ENCODE measurements at regions not wholly inside any gene's neighbourhood (a gene's known extent, or its start where the extent isn't known, plus 50 kb on each side); places are given as distances from the start of the nearest gene placed in this dataset.
A peak's percentile ranks its signal among the peaks of the same experiment; 100 is the strongest.

DNA sequence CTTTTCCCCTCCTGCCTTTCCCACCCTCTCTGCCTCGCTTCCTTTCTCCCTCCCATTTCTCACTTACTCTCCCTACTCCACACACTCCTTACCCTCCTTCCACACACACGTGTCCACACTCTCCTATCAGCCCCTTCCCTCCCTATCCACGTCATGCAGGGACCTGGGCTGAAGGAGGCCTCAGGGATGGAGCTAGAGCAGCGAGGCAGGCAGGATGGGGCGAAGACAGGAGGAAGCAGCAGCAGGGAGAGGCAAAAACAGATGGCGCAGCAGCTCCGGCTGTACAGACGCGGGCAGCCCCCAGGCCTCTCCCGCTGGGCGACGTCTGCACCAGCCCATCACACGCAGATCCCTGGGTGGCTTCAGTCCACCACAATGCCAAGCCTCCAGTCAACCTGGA, 97.9 kb downstream of the SPATA19 start (continued):
- TF ChIP-seq, protein P1, sequence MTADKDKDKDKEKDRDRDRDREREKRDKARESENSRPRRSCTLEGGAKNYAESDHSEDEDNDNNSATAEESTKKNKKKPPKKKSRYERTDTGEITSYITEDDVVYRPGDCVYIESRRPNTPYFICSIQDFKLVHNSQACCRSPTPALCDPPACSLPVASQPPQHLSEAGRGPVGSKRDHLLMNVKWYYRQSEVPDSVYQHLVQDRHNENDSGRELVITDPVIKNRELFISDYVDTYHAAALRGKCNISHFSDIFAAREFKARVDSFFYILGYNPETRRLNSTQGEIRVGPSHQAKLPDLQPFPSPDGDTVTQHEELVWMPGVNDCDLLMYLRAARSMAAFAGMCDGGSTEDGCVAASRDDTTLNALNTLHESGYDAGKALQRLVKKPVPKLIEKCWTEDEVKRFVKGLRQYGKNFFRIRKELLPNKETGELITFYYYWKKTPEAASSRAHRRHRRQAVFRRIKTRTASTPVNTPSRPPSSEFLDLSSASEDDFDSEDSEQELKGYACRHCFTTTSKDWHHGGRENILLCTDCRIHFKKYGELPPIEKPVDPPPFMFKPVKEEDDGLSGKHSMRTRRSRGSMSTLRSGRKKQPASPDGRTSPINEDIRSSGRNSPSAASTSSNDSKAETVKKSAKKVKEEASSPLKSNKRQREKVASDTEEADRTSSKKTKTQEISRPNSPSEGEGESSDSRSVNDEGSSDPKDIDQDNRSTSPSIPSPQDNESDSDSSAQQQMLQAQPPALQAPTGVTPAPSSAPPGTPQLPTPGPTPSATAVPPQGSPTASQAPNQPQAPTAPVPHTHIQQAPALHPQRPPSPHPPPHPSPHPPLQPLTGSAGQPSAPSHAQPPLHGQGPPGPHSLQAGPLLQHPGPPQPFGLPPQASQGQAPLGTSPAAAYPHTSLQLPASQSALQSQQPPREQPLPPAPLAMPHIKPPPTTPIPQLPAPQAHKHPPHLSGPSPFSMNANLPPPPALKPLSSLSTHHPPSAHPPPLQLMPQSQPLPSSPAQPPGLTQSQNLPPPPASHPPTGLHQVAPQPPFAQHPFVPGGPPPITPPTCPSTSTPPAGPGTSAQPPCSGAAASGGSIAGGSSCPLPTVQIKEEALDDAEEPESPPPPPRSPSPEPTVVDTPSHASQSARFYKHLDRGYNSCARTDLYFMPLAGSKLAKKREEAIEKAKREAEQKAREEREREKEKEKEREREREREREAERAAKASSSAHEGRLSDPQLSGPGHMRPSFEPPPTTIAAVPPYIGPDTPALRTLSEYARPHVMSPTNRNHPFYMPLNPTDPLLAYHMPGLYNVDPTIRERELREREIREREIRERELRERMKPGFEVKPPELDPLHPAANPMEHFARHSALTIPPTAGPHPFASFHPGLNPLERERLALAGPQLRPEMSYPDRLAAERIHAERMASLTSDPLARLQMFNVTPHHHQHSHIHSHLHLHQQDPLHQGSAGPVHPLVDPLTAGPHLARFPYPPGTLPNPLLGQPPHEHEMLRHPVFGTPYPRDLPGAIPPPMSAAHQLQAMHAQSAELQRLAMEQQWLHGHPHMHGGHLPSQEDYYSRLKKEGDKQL (CRISPR knock-in tag; IDR thresholded peaks at IDR 0.05; ENCODE audit: borderline replicate concordance): no peak
- no peak for TF ChIP-seq ZNF197 (CRISPR knock-in tag; IDR thresholded peaks at IDR 0.05; ENCODE audit: low read depth)

DNA sequence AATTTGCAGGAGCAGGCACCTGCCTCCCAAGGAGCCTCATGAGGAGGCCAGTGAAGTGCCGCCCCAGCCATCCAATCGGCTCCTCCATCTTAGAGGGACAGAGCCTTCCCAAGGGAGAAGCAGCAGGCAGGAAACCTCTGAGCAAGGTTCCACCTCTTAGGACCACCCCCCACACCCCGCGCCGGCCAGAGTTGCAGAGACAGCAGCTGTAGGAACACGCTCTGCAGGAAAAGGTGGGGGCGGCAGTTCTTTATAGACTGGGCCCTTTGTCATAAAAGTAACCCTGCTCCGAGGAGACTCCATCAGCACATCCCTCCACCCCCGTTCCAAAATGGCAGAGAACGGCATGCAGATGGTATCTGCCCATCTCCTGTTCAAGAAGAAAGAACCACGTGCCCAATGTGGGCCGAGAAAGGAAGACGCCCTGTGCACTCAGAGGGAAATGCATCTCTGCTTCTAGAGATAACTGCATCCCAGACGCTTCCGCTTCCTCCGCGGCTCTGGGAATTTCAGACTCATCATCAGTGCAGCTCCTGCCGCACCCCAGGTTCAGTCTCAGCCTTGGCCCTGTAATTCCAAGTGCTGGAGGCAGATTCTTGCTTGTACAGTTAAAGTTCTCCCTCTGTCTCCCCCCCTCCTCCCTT, 98.5 kb downstream of the SPATA19 start:
- 0% methylated on average over 18 of the region's 18 CpGs for WGBS (ENCODE audit: insufficient coverage, low coverage, missing lambda C conversion rate)
- H2AFZ ChIP-seq (ENCODE audit: low read depth, low read length): no peak overlapping the region
- no peaks in the 10 kb centered on the region for H3K4me1 ChIP-seq (replicated peaks in 1 of 2; ENCODE audit: control insufficient read depth in 2 of 2, insufficient read depth in 2 of 2, low read length in 2 of 2)
- intact Hi-C loops (cut with micrococcal nuclease) (no loop called here), in situ Hi-C loops (cut with MboI) (no loop called here)
- ChIA-PET CTCF (ENCODE audit: low intra/inter-chr PET ratio) (no interaction called here), POLR2A (no interaction called here)
- H3K9me3 ChIP-seq (replicated peaks; ENCODE audit: control insufficient read depth, insufficient read depth, low read depth, low read length): no peaks in the 10 kb centered on the region
- ATAC-seq (no peak), DNase-seq (ENCODE audit: extremely low read depth in 1 of 4, low spot score in 3 of 4) (peak in 1 of 4 experiments; percentile 1), FAIRE-seq (no peak)
- no peaks in the 10 kb centered on the region for H3K79me2 ChIP-seq (ENCODE audit: control insufficient read depth, insufficient read depth, low read length)
- no peak overlapping the region for H3K27ac ChIP-seq (ENCODE audit: extremely low read depth, low read depth, low read length)
- H3K4me3 ChIP-seq: no peak overlapping the region
- no peak overlapping the region for H3K4me2 ChIP-seq (ENCODE audit: insufficient read depth, low read length)
- H3K9ac ChIP-seq (ENCODE audit: insufficient read depth in 1 of 2, low read depth in 2 of 2, low read length in 2 of 2): no peak overlapping the region
- no peaks in the 10 kb centered on the region for H3K27me3 ChIP-seq (ENCODE audit: control insufficient read depth in 2 of 2, insufficient read depth in 2 of 2, low read length in 2 of 2)
- H3K36me3 ChIP-seq (ENCODE audit: control insufficient read depth, insufficient read depth, low read length): no peaks in the 10 kb centered on the region
- H3K9me1 ChIP-seq (ENCODE audit: control insufficient read depth, insufficient read depth, low read length): no peaks in the 10 kb centered on the region
- no peaks in the 10 kb centered on the region for H4K20me1 ChIP-seq (replicated peaks; ENCODE audit: control insufficient read depth, insufficient read depth, low read length)
- no TSS peak for BruUV-seq (replicated peaks)
- TF ChIP-seq NONO (IDR thresholded peaks at IDR 0.05; ENCODE audit: low read depth in 2 of 2, low read length in 1 of 2): no peak
- no peak for TF ChIP-seq ZNF146 (CRISPR knock-in tag; IDR thresholded peaks at IDR 0.05; ENCODE audit: unreplicated experiment)
- TF ChIP-seq FOS (IDR thresholded peaks at IDR 0.05; ENCODE audit: extremely low read depth, insufficient read length): no peak
- no peak for TF ChIP-seq SRSF7 (optimal IDR thresholded peaks at IDR 0.05; ENCODE audit: low read depth, low read length)
- TF ChIP-seq, protein P2, sequence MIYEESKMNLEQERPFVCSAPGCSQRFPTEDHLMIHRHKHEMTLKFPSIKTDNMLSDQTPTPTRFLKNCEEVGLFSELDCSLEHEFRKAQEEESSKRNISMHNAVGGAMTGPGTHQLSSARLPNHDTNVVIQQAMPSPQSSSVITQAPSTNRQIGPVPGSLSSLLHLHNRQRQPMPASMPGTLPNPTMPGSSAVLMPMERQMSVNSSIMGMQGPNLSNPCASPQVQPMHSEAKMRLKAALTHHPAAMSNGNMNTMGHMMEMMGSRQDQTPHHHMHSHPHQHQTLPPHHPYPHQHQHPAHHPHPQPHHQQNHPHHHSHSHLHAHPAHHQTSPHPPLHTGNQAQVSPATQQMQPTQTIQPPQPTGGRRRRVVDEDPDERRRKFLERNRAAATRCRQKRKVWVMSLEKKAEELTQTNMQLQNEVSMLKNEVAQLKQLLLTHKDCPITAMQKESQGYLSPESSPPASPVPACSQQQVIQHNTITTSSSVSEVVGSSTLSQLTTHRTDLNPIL (CRISPR knock-in tag; IDR thresholded peaks at IDR 0.05): no peak
- TF ChIP-seq ZNF696 (CRISPR knock-in tag; conservative IDR thresholded peaks at IDR 0.05): no peak
- TF ChIP-seq YBX1 (IDR thresholded peaks at IDR 0.05): no peak
- no peak for TF ChIP-seq ZC3H11A (IDR thresholded peaks at IDR 0.05; ENCODE audit: low read depth, low read length)
- TF ChIP-seq, protein P3, sequence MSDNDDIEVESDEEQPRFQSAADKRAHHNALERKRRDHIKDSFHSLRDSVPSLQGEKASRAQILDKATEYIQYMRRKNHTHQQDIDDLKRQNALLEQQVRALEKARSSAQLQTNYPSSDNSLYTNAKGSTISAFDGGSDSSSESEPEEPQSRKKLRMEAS (CRISPR knock-in tag; IDR thresholded peaks at IDR 0.05): no peak
